Stimulated activated CD8-positive, alpha-beta memory T cell treated with anti-CD3 and anti-CD28 coated beads, Interleukin-7, amount 100 ng/mL, for 24 hours (primary cell): ENCODE measurements at regions not wholly inside any gene's neighbourhood (a gene's known extent, or its start where the extent isn't known, plus 50 kb on each side); places are given as distances from the start of the nearest gene placed in this dataset.
"Not testable (repeated sequence)": the region's sequence is repeated elsewhere in the genome, so short reads cannot be mapped to it uniquely, and the experiment has no call there.

ENCODE experiments used
- DNase-seq: peaks from one replicate; pipeline ENCODE4 v3.0.0-alpha.2; 2020; ENCODE audit warnings: low read depth

GRCh38 chr14:105971593-105972500 is 445.5 kb downstream of the TMEM121 start:
- no peak for DNase-seq

- DNase-seq: peak; percentile 41
Observed at GRCh38 chr14:105974902-105975301, 448.5 kb downstream of the TMEM121 start.

- no peak for DNase-seq
Observed at GRCh38 chr14:105978618-105979295, 452.4 kb downstream of the TMEM121 start.

- DNase-seq: no peak
Observed at GRCh38 chr14:105979446-105979845, 453.1 kb downstream of the TMEM121 start.

- DNase-seq: no peak
Observed at GRCh38 chr14:105980224-105980623, 453.8 kb downstream of the TMEM121 start.

GRCh38 chr14:105981517-105982302 is 455.3 kb downstream of the TMEM121 start:
- not testable (repeated sequence) for DNase-seq

- DNase-seq: no peak
Observed at GRCh38 chr14:105982664-105983063, 456.3 kb downstream of the TMEM121 start.

- no peak for DNase-seq
Observed at GRCh38 chr14:105986894-105987284, 460.5 kb downstream of the TMEM121 start.

GRCh38 chr14:105987563-105987962 is 461.2 kb downstream of the TMEM121 start:
- DNase-seq: no peak

GRCh38 chr14:105989566-105990302 is 463.4 kb downstream of the TMEM121 start:
- no peak for DNase-seq

GRCh38 chr14:105991677-105992076 is 465.3 kb downstream of the TMEM121 start:
- not testable (repeated sequence) for DNase-seq

GRCh38 chr14:105993814-105994213 is 467.4 kb downstream of the TMEM121 start:
- DNase-seq: no peak

GRCh38 chr14:105995011-105995710 is 468.8 kb downstream of the TMEM121 start:
- DNase-seq: not testable (repeated sequence)

- not testable (repeated sequence) for DNase-seq
Observed at GRCh38 chr14:105998597-105998996, 472.2 kb downstream of the TMEM121 start.

GRCh38 chr14:105999361-106000028 is 473.1 kb downstream of the TMEM121 start:
- no peak for DNase-seq

GRCh38 chr14:106000029-106000511 is 473.7 kb downstream of the TMEM121 start:
- DNase-seq: not testable (repeated sequence)

GRCh38 chr14:106001277-106001676 is 474.9 kb downstream of the TMEM121 start:
- DNase-seq: not testable (repeated sequence)

GRCh38 chr14:106003351-106003750 is 477.0 kb downstream of the TMEM121 start:
- DNase-seq: no peak

- not testable (repeated sequence) for DNase-seq
Observed at GRCh38 chr14:106004937-106005795, 478.8 kb downstream of the TMEM121 start.
